ELF-1 (cell line): ENCODE measurements at regions not wholly inside any gene's neighbourhood (a gene's known extent, or its start where the extent isn't known, plus 50 kb on each side); places are given as distances from the start of the nearest gene placed in this dataset.

Source experiments
- DNase-seq: peaks from one replicate; pipeline ENCODE4 v3.0.0-alpha.2; 2016; ENCODE audit warnings: low read depth, low spot score

DNA sequence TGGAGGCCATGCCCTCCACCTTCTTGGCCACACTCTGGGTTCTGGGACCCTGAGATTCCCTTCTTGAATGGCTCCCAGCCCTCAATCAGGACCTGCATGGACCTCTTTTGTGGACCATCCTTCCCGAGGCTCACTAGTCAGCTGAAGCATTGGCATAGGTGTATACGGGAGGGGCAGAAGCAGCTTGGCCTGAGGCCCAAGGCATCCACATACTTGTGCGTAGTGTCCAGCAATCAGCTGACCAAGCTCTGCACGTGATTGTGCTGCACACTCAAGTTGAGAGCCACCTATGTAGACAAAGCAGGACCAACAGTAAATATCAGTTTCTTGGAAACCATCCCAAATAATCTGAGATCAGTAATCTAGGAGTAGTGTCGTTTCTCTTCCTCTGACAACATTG is 119.6 kb downstream of the INSIG2 start:
- DNase-seq: no peak

GRCh38 chr2:118202707-118203303 is 114.5 kb downstream of the INSIG2 start:
- peak; percentile 80 for DNase-seq

GRCh38 chr2:118198268-118198667 is 110.0 kb downstream of the INSIG2 start:
- DNase-seq: no peak

- peak; percentile 9 for DNase-seq
Measured at GRCh38 chr2:118197011-118197675, 108.9 kb downstream of the INSIG2 start.

GRCh38 chr2:118190474-118190873 is 102.2 kb downstream of the INSIG2 start:
- DNase-seq: no peak

DNA sequence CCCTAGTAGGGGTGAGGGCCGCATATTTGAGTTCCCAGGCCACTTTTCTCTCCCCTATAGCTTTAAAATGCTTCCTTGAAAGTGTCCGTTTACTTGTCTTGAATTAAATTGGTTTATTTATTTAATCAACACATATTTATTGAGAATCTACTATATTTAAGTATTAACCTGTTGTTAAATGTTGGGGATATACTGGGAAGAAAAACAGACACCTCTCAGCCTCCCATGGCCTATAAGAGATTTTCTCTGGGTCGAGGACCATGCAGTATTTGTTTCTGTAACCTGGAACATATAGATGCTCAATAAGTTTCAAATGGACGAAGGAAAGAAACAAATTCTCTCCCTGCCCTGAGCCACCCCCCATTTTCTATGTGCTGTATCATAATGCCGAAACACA is 98.6 kb downstream of the INSIG2 start:
- no peak for DNase-seq

- peak; percentile 93 for DNase-seq
Measured at GRCh38 chr2:118186110-118186857, 98.0 kb downstream of the INSIG2 start.

GRCh38 chr2:118185210-118186109 is 97.2 kb downstream of the INSIG2 start:
- DNase-seq: peak; percentile 75

DNA sequence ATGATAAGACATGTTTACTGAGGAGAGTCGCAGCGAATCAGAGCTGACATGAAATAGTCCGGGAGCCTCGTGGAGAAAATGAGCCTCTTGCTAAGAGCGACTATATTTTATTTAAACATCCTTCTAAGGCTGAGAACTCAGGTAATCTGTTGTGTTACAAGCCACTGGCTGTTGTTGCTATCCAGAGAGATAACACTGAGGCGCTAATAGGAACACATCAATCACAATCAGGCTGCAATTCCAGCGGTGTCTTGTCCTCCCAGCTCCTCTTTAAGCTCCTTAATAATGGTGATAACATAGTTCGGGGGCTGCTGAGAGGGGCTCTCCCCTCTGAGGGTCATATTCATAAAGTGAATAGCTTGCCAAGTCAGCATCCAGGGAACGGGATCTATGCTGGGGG is 95.1 kb downstream of the INSIG2 start:
- DNase-seq: peak; percentile 34

DNA sequence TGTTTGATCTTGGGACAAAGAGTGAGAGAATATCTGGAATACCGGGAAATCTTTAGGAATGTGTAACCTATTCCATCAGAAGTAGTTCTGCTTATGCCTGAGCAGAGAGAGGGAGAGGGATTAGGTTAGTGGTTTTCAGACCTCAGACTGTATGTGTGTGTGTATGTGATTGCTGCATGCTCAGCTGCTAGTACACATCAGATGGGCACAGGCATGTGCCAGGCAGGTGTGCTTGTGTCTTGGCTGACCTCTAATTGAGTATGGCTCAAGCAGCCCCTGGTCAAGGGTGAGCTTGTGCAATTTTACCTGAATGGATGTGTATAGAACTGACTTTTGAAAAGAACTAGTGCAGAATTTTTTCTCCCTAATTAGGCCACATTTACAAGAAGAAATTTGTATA is 91.2 kb downstream of the INSIG2 start:
- no peak for DNase-seq

DNA sequence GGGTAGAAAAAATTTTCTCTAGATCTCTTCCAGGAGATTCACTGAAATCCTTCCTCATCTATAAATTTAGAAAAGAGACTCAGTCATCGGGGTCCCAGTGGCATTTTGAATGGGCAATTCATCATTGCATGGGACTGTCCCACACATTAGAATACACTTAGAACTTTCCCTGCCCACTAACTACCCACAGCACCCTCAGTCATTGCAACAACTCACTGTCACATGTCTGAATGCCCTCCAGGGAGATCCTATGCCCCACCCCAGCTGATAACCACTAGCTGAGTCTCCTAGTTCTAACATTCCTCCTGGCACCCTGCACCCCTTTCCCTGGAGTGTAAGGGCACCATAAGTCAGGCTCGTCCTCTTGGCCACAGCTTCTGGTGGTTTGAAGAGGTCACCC is 89.6 kb downstream of the INSIG2 start:
- no peak for DNase-seq

GRCh38 chr2:118177318-118177717 is 89.0 kb downstream of the INSIG2 start:
- no peak for DNase-seq

DNA sequence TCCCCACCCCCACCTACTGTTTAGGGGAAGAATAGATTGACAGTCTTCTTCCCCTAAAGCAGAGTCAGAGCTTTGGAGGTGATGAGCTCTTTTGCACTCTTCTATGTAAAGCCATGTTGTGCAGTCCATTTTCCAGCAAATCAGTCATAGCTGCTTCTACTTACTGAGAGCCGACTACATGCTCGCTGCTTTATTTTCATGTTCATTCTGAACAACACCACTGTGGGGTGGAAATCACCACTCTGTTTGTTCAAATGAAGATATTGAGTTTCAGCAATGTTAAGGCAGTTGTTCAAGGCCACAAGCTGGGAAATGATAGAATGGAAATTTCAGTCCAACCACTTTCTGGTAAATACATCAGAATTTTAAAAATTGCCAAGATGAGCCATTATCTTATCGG is 88.3 kb downstream of the INSIG2 start:
- no peak for DNase-seq

GRCh38 chr2:118171546-118171945 is 83.3 kb downstream of the INSIG2 start:
- DNase-seq: no peak

DNA sequence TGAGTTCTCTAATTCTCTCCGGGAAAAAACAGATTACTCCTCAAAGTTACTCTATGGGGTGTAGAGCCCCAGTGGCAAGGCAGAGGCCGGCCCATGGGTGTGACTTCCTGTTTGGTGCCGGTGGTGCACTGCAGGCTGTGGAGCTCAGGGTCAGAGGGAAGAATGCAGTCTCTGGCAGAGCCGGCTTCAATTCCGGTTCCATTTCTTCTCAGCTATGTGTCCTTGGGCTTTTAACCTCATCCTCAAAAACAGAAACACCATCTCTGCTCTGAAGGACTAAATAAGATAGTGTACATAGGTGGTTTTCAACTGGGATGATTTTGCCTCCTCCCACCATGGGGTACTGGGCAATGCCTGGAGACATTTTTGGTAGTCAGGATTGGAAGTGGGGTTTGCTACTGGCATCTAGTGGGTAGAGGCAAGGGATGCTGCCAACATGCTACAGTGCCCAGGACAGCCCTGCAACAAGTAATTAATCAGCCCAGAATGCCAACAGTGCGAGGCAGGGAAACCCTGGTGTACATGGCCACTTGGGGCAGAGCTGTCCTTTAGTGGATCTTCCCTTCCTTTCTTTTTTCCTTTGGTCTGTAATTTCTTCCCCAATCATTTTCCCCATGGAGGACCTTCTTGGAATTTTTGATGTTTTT is 81.2 kb downstream of the INSIG2 start:
- DNase-seq: no peak

- DNase-seq: no peak
Measured at GRCh38 chr2:118168615-118169014, 80.3 kb downstream of the INSIG2 start.

DNA sequence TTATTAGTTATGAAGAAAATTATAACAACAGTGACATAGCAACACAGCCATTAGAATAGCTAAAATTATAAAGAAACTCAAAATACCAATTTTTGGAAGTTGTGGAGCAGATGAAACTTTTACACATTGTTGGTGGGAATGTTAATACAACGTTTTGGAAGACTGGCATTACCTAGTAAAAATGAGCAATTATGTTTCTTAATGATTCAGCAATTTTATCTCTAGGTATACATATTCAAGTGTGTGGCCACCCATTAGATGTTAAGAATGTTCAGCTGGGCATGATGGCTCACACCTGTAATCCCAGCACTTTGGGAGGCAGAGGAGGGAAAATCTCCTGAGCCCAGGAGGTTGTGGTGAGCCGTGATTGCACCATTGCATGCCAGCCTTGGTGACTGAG is 78.8 kb downstream of the INSIG2 start:
- DNase-seq: no peak

DNA sequence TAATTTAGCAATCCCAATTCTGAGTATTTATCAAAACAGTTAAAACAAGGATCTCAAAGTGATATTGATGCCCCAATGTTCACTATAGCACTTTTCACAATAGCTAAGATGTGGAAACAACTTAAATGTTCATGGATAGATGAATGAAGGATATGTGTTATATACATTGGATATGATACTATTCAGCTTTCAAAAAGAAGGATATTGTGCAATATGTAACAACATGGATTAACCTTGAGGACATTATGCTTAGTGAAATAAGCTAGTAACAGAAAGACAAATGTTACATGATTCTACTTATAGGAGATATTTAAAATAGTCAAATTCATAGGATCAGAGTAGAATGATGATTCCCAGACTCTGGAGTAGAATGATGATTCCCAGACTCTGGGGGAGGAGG is 78.0 kb downstream of the INSIG2 start:
- no peak for DNase-seq

DNA sequence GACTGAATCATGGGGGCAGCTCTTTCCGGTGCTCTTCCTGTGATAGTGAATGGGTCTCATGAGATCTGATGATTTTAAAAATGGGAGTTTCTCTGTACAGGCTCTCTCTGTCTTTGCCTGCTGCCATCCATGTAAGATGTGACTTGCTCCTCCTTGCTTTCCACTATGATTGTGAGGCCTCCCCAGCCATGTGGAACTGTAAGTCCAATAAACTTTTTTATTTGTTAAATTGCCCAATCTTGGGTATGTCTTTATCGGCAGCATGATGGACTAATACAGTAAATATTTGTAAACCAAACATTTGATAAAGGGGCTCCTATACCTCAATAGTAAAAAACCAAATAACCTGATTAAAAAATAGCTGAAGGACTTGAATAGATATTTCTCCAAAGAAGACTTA is 77.3 kb downstream of the INSIG2 start:
- no peak for DNase-seq
